ENCODE measurements at regions not wholly inside any gene's neighbourhood (a gene's known extent, or its start where the extent isn't known, plus 50 kb on each side); places are given as distances from the start of the nearest gene placed in this dataset.
A peak's percentile ranks its signal among the peaks of the same experiment; 100 is the strongest.

DNA sequence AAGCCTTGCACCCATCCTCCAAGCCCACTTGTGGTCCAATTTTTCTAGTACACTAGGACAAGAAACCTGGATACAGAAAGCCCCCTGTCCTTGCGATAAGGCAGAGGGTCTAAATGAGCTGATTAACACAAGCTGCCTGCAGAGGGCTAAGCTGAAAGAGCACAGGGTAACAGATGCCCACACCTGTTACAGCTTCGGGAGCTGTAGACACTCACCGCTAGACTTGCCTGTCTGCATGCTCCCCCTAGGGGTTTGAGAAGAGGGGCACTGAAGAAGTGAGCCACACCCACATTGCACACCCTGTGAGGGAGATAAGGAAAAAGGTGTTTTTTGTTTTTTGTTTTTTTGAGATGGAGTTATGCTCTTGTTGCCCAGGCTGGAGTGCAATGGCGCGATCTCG is 386.5 kb upstream of the AUTS2 start (continued):
- TF ChIP-seq, protein P1, sequence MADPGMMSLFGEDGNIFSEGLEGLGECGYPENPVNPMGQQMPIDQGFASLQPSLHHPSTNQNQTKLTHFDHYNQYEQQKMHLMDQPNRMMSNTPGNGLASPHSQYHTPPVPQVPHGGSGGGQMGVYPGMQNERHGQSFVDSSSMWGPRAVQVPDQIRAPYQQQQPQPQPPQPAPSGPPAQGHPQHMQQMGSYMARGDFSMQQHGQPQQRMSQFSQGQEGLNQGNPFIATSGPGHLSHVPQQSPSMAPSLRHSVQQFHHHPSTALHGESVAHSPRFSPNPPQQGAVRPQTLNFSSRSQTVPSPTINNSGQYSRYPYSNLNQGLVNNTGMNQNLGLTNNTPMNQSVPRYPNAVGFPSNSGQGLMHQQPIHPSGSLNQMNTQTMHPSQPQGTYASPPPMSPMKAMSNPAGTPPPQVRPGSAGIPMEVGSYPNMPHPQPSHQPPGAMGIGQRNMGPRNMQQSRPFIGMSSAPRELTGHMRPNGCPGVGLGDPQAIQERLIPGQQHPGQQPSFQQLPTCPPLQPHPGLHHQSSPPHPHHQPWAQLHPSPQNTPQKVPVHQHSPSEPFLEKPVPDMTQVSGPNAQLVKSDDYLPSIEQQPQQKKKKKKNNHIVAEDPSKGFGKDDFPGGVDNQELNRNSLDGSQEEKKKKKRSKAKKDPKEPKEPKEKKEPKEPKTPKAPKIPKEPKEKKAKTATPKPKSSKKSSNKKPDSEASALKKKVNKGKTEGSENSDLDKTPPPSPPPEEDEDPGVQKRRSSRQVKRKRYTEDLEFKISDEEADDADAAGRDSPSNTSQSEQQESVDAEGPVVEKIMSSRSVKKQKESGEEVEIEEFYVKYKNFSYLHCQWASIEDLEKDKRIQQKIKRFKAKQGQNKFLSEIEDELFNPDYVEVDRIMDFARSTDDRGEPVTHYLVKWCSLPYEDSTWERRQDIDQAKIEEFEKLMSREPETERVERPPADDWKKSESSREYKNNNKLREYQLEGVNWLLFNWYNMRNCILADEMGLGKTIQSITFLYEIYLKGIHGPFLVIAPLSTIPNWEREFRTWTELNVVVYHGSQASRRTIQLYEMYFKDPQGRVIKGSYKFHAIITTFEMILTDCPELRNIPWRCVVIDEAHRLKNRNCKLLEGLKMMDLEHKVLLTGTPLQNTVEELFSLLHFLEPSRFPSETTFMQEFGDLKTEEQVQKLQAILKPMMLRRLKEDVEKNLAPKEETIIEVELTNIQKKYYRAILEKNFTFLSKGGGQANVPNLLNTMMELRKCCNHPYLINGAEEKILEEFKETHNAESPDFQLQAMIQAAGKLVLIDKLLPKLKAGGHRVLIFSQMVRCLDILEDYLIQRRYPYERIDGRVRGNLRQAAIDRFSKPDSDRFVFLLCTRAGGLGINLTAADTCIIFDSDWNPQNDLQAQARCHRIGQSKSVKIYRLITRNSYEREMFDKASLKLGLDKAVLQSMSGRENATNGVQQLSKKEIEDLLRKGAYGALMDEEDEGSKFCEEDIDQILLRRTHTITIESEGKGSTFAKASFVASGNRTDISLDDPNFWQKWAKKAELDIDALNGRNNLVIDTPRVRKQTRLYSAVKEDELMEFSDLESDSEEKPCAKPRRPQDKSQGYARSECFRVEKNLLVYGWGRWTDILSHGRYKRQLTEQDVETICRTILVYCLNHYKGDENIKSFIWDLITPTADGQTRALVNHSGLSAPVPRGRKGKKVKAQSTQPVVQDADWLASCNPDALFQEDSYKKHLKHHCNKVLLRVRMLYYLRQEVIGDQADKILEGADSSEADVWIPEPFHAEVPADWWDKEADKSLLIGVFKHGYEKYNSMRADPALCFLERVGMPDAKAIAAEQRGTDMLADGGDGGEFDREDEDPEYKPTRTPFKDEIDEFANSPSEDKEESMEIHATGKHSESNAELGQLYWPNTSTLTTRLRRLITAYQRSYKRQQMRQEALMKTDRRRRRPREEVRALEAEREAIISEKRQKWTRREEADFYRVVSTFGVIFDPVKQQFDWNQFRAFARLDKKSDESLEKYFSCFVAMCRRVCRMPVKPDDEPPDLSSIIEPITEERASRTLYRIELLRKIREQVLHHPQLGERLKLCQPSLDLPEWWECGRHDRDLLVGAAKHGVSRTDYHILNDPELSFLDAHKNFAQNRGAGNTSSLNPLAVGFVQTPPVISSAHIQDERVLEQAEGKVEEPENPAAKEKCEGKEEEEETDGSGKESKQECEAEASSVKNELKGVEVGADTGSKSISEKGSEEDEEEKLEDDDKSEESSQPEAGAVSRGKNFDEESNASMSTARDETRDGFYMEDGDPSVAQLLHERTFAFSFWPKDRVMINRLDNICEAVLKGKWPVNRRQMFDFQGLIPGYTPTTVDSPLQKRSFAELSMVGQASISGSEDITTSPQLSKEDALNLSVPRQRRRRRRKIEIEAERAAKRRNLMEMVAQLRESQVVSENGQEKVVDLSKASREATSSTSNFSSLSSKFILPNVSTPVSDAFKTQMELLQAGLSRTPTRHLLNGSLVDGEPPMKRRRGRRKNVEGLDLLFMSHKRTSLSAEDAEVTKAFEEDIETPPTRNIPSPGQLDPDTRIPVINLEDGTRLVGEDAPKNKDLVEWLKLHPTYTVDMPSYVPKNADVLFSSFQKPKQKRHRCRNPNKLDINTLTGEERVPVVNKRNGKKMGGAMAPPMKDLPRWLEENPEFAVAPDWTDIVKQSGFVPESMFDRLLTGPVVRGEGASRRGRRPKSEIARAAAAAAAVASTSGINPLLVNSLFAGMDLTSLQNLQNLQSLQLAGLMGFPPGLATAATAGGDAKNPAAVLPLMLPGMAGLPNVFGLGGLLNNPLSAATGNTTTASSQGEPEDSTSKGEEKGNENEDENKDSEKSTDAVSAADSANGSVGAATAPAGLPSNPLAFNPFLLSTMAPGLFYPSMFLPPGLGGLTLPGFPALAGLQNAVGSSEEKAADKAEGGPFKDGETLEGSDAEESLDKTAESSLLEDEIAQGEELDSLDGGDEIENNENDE (IDR thresholded peaks at IDR 0.05; ENCODE audit: insufficient replicate concordance, low read length) = no peak
- no peak for TF ChIP-seq SUZ12 (IDR thresholded peaks at IDR 0.05; ENCODE audit: low read length)
- no peak for TF ChIP-seq SIRT6 (IDR thresholded peaks at IDR 0.05; ENCODE audit: low read length)
- no peak for TF ChIP-seq CHD2 (IDR thresholded peaks at IDR 0.05; ENCODE audit: low read length)
- no peak for TF ChIP-seq SP1 (IDR thresholded peaks at IDR 0.05; ENCODE audit: low read depth, low read length)
- no peak for TF ChIP-seq RFX5 (IDR thresholded peaks at IDR 0.05; ENCODE audit: borderline replicate concordance, low read depth, low read length)
- 0 out of 4 replicates have a peak, but pooled peaks of 1 of the 2 experiments have one; percentile 26 for TF ChIP-seq SIN3A (conservative IDR thresholded peaks at IDR 0.05 in 1 of 2, IDR thresholded peaks at IDR 0.05 in 1 of 2; ENCODE audit: low read depth in 1 of 2, low read length in 2 of 2)
- TF ChIP-seq, protein P2, sequence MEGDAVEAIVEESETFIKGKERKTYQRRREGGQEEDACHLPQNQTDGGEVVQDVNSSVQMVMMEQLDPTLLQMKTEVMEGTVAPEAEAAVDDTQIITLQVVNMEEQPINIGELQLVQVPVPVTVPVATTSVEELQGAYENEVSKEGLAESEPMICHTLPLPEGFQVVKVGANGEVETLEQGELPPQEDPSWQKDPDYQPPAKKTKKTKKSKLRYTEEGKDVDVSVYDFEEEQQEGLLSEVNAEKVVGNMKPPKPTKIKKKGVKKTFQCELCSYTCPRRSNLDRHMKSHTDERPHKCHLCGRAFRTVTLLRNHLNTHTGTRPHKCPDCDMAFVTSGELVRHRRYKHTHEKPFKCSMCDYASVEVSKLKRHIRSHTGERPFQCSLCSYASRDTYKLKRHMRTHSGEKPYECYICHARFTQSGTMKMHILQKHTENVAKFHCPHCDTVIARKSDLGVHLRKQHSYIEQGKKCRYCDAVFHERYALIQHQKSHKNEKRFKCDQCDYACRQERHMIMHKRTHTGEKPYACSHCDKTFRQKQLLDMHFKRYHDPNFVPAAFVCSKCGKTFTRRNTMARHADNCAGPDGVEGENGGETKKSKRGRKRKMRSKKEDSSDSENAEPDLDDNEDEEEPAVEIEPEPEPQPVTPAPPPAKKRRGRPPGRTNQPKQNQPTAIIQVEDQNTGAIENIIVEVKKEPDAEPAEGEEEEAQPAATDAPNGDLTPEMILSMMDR (IDR thresholded peaks at IDR 0.05; ENCODE audit: control extremely low read depth in 1 of 3, insufficient read depth in 1 of 3, low read depth in 1 of 3, low read length in 3 of 3) = peak; percentile 71 to 92 (median 90)
- no peak for TF ChIP-seq TEAD4 (IDR thresholded peaks at IDR 0.05; ENCODE audit: low read depth, low read length)
- no peak for TF ChIP-seq GTF2F1 (IDR thresholded peaks at IDR 0.05; ENCODE audit: borderline replicate concordance, low read depth, low read length)

Measured in H1 (cell line).